Stimulated activated CD4-positive, alpha-beta T cell treated with anti-CD3 and anti-CD28 coated beads, Interleukin-4, amount 100 ng/mL, for 1 hour (primary cell): ENCODE measurements at regions not wholly inside any gene's neighbourhood (a gene's known extent, or its start where the extent isn't known, plus 50 kb on each side); places are given as distances from the start of the nearest gene placed in this dataset.
"Not testable (repeated sequence)": the region's sequence is repeated elsewhere in the genome, so short reads cannot be mapped to it uniquely, and the experiment has no call there.

Experiments
- DNase-seq: peaks from one replicate; pipeline ENCODE4 v3.0.0-alpha.2; 2020

- DNase-seq: no peak
Observed at GRCh38 chr13:44131069-44131614, 242.5 kb upstream of the SERP2 start.

- DNase-seq: no peak
Observed at GRCh38 chr13:44132710-44133109, 240.9 kb upstream of the SERP2 start.

- DNase-seq: no peak
Observed at GRCh38 chr13:44133626-44134025, 240.0 kb upstream of the SERP2 start.

GRCh38 chr13:44135566-44135965, 238.1 kb upstream of the SERP2 start:
- no peak for DNase-seq

- DNase-seq: no peak
Observed at GRCh38 chr13:44136696-44137268, 236.8 kb upstream of the SERP2 start.

GRCh38 chr13:44137466-44137865, 236.2 kb upstream of the SERP2 start:
- DNase-seq: no peak

- no peak for DNase-seq
Observed at GRCh38 chr13:44140146-44140545, 233.5 kb upstream of the SERP2 start.

- DNase-seq: no peak
Observed at GRCh38 chr13:44140888-44141724, 232.5 kb upstream of the SERP2 start.

- DNase-seq: peak; percentile 94
Observed at GRCh38 chr13:44141725-44142539, 231.7 kb upstream of the SERP2 start.

- DNase-seq: no peak
Observed at GRCh38 chr13:44142540-44142867, 231.1 kb upstream of the SERP2 start.

GRCh38 chr13:44142941-44143665, 230.5 kb upstream of the SERP2 start:
- DNase-seq: no peak

GRCh38 chr13:44146138-44146537, 227.5 kb upstream of the SERP2 start:
- no peak for DNase-seq

GRCh38 chr13:44147233-44147632, 226.4 kb upstream of the SERP2 start:
- no peak for DNase-seq

GRCh38 chr13:44147648-44148047, 226.0 kb upstream of the SERP2 start:
- no peak for DNase-seq

GRCh38 chr13:44148159-44148914, 225.3 kb upstream of the SERP2 start:
- no peak for DNase-seq

- DNase-seq: not testable (repeated sequence)
Observed at GRCh38 chr13:44149231-44149630, 224.4 kb upstream of the SERP2 start.

GRCh38 chr13:44149821-44150220, 223.8 kb upstream of the SERP2 start:
- no peak for DNase-seq

GRCh38 chr13:44151474-44151873, 222.2 kb upstream of the SERP2 start:
- no peak for DNase-seq

GRCh38 chr13:44153496-44153895, 220.1 kb upstream of the SERP2 start:
- no peak for DNase-seq

- DNase-seq: no peak
Observed at GRCh38 chr13:44155422-44156293, 218.0 kb upstream of the SERP2 start.

GRCh38 chr13:44156294-44156658, 217.3 kb upstream of the SERP2 start:
- no peak for DNase-seq
